ENCODE measurements at regions not wholly inside any gene's neighbourhood (a gene's known extent, or its start where the extent isn't known, plus 50 kb on each side); places are given as distances from the start of the nearest gene placed in this dataset.

- TF ChIP-seq CTCF (conservative IDR thresholded peaks at IDR 0.05; ENCODE audit: low read length) = no peak
- no peak for TF ChIP-seq EZH2phosphoT487 (IDR thresholded peaks at IDR 0.05; ENCODE audit: borderline replicate concordance, low read depth, low read length)
Measured at GRCh38 chr1:55694310-55694801, 479.2 kb upstream of the USP24 start.
